Choroid plexus epithelial cell (primary cell): ENCODE measurements at regions not wholly inside any gene's neighbourhood (a gene's known extent, or its start where the extent isn't known, plus 50 kb on each side); places are given as distances from the start of the nearest gene placed in this dataset.

Experiments used
- DNase-seq: peaks from one replicate; pipeline ENCODE4 v3.0.0-alpha.2; 2010; ENCODE audit warnings: low read depth
- H3K4me3 ChIP-seq: 2 replicates; pipeline ENCODE4 v1.5.1; 2011; ENCODE audit warnings: low read depth, mild to moderate bottlenecking, control low read depth, low read length, moderate library complexity
- TF ChIP-seq, protein P1 (sequence below): conservative IDR thresholded peaks from 2 replicates; pipeline ENCODE4 v1.5.1; 2011; ENCODE audit warnings: low read depth, mild to moderate bottlenecking, control low read depth, inconsistent platforms, low read length, moderate library complexity

DNA sequence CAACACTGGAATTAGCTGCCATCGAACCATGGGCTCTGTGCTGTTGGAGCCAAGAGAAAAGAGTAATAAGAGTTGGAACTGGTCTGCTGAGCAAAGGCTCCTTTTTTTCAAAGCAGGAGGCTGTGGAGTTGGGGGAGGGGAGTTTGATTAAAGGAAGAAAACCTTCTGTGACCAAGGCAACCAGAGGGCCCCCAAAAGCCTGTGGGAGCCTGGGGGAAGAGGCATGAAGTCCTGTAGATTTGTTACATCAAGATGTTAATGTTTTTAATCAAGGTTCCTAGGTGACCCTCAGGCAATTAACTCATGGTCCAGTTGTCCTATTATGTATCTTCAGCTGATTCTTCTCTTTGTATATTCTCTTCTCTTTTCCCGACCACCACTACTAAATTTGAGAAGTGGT, 403.9 kb downstream of the NDFIP2 start:
- no peak for DNase-seq
- no peak overlapping the region for H3K4me3 ChIP-seq
- TF ChIP-seq, protein P1, sequence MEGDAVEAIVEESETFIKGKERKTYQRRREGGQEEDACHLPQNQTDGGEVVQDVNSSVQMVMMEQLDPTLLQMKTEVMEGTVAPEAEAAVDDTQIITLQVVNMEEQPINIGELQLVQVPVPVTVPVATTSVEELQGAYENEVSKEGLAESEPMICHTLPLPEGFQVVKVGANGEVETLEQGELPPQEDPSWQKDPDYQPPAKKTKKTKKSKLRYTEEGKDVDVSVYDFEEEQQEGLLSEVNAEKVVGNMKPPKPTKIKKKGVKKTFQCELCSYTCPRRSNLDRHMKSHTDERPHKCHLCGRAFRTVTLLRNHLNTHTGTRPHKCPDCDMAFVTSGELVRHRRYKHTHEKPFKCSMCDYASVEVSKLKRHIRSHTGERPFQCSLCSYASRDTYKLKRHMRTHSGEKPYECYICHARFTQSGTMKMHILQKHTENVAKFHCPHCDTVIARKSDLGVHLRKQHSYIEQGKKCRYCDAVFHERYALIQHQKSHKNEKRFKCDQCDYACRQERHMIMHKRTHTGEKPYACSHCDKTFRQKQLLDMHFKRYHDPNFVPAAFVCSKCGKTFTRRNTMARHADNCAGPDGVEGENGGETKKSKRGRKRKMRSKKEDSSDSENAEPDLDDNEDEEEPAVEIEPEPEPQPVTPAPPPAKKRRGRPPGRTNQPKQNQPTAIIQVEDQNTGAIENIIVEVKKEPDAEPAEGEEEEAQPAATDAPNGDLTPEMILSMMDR, result no peak

DNA sequence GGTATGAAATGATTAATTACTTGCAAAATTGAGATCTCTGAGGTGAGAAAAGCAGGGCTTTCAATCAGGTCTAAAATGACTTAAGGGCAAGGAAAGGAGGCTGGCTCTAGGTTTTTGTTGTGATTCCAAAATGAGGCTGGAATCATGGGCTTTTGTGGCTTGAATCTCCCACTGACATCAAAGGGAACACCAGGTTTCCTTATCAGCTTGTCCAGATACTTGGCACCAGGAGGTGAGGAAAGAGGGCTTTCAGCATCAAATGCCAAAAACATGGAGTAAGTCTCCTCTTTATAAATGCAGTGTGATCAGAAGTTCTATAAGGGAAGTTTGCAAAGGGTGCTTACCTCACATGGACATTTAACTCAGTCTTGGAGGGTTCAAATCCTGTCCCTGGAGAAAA, 402.3 kb downstream of the NDFIP2 start:
- DNase-seq, result no peak
- no peak overlapping the region for H3K4me3 ChIP-seq
- TF ChIP-seq, protein P1, result no peak

DNA sequence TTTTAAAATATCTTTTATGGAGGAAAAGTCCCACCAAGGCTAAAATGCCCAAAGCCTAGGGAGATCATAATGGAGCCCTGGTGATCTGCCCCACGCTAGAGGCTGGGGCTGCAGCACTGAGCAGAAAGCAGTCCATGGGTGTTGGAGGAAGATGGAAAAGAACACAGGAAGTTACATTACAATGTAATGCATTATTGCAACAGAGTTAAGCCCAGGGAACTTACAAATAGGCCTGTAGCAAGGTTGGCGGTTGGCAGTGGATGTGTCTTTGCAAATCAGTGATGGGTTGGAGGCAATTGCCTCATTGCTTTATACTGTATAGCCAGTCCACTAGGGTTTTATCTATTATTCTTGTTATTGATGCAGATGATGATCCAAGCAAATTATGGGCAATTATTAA, 399.9 kb downstream of the NDFIP2 start:
- DNase-seq, result peak; percentile 53
- TF ChIP-seq, protein P1, result no peak

DNA sequence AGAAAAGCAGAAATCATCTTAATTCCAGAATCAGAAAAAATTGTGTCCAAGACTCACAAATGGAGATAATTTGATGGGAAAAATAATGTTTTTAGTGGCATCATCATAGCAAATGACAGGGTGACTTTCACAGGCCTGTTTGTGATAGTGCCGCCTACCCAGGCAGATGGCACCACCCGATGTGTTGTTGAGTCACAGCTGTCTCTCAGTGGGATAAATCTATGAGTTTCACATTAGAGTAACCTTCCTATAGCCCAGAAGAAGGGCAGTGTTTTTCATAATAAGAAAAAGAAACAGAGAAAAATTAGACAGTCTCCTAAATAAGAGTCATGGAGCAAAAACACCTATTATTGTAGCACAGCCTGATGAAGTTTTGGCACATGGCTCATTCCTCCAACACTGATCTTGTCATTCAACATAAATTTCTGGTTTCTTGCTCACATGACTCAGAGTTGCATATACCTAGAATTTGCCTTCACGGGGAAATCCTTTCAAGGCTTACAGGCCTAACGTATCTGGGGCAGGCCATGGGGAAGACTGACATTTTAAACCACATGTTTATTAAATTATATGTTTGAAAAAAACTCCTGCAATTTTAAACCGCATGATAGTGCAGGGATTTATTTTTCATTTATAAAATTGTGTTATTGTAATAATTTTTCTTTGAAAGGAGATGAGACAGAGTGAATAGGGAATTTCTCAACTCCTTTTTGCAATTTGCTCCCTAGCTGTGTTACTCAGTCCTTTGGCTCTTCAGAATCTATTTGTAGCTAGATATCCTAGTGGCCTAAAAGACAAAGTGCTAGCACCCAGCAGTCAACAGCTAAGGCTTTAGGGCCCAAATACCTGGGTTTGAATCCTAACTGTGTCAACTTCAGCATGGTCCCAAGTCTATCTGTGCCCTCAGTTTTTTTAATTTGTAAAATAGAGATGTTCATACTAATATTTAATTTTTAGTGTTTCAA, 393.7 kb downstream of the NDFIP2 start:
- DNase-seq, result no peak
- TF ChIP-seq, protein P1, result no peak
- no peak overlapping the region for H3K4me3 ChIP-seq

More for the DNA sequence above, 399.9 kb downstream of the NDFIP2 start:
- no peak overlapping the region for H3K4me3 ChIP-seq

DNA sequence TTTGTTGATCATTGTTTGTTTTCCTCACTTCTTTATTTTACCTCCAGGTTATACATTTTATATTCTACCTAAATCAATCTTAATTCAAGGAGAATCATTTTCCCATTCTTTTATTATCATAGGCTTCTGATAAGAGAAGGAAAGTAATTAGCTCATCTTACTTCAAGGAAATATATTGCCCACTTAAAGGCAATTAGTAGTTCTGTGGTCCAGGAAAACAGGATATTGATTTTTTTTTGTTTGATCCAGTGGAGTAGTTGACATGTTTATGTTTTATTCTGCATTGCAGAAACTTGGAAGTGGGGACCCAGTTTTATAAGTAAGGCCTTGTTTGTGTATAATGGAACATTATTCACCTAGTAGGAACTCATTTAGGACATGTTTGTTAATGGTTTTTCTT, 390.6 kb downstream of the NDFIP2 start:
- no peak for DNase-seq
- no peak overlapping the region for H3K4me3 ChIP-seq
- TF ChIP-seq, protein P1, result no peak

DNA sequence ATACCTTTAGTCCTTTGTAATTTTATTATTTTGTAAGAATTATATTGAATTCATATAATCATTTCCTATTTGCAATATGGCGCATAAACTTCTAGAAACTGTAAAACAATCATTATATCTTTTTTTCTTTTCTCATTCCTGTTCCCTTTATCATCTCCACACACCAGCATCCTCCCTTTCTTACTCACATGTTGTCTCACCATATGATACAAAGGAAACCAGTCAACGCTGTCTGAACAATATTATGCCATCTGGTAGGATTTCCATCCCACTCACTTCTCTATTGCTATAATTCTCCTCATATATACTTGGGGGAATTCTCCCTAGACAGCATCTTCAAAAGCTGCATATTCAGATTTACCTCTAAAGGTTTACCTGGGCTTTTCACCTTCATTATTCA, 389.8 kb downstream of the NDFIP2 start:
- no peak overlapping the region for H3K4me3 ChIP-seq
- TF ChIP-seq, protein P1, result no peak
- DNase-seq, result no peak

DNA sequence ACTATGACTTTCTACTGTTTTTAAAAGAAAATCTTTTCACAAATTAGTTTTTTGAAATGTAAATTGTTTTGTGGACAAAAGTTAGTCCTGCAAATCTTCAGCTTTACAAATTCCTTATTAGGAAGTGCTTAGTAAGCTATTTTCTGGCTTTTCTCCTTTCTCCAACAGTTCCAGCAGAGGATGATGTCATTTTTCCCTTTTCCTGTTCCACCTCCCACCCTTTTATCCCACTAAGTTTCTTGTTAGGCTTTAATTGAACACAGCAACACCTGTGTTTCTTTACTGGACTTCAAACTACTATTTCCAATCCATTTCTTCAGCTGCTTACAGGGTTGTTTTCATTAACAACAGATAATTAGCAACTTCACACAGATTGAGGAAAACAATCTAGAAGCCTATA, 389.2 kb downstream of the NDFIP2 start:
- no peak overlapping the region for H3K4me3 ChIP-seq
- TF ChIP-seq, protein P1, result no peak
- no peak for DNase-seq
